Endothelial cell of umbilical vein (primary cell): ENCODE measurements at regions not wholly inside any gene's neighbourhood (a gene's known extent, or its start where the extent isn't known, plus 50 kb on each side); places are given as distances from the start of the nearest gene placed in this dataset.

ENCODE experiments used
- BruUV-seq: library from RNA; stranded (reverse); fragments of 400-500 nt; replicated peaks from 2 replicates; lab custom pipeline; 2021; lab: Mats Ljungman, UMichigan
- CTCF ChIA-PET: fragments of 300-600, 350-600 bp; sonication (Branson Sonifier 250); formaldehyde crosslinking; loops from one replicate; lab custom pipeline; 2021; ENCODE audit warnings: antibody characterized with exemption, inconsistent platforms; lab: Charles Lee
- POLR2A ChIA-PET: fragments of 300-600, 350-600 bp; sonication (Branson Sonifier 250); formaldehyde crosslinking; loops from one replicate; lab custom pipeline; 2021; ENCODE audit warnings: antibody characterized with exemption, inconsistent platforms; lab: Charles Lee
- DNase-seq: peaks from one replicate; pipeline ENCODE4 v3.0.0-alpha.2; 2011; ENCODE audit warnings: low read depth, low spot score
- FAIRE-seq: peaks from 2 replicates; lab custom pipeline; 2011; peaks lifted over from hg19 to GRCh38; lab: Jason Lieb, UNC
- H2AFZ ChIP-seq: 2 replicates; pipeline ENCODE4 v1.6.0; 2012; ENCODE audit warnings: low read depth, low read length, control low read depth, inconsistent platforms
- H3K27ac ChIP-seq: 2 replicates; pipeline ENCODE4 v1.5.1; 2011; ENCODE audit warnings: low read depth, mild to moderate bottlenecking, control low read depth, low read length, moderate library complexity; ENCODE audit not compliant: insufficient read depth
- H3K27me3 ChIP-seq, 2 experiments: 2 replicates each; pipeline versions ENCODE4 v1.6.0 to v1.6.1; 2011; ENCODE audit warnings: low read length in 2 of 2, mixed read lengths in 1 of 2; ENCODE audit not compliant: control insufficient read depth in 2 of 2, insufficient read depth in 2 of 2
- H3K36me3 ChIP-seq, 2 experiments: 2 replicates in 1 of 2; 3 replicates in 1 of 2; pipeline ENCODE4 v1.5.1; 2011; ENCODE audit warnings: low read length in 2 of 2, mild to moderate bottlenecking in 1 of 2, moderate library complexity in 1 of 2; ENCODE audit not compliant: control insufficient read depth in 2 of 2, insufficient read depth in 2 of 2; ENCODE audit errors: extremely low read depth in 1 of 2
- H3K4me1 ChIP-seq: 3 replicates; pipeline ENCODE4 v1.5.1; 2011; ENCODE audit warnings: mild to moderate bottlenecking, low read length; ENCODE audit not compliant: control insufficient read depth, insufficient read depth; ENCODE audit errors: extremely low read depth
- H3K4me2 ChIP-seq: 2 replicates; pipeline ENCODE4 v1.6.1; 2011; ENCODE audit warnings: low read length, control low read depth, mixed read lengths; ENCODE audit not compliant: insufficient read depth
- H3K4me3 ChIP-seq, 3 experiments: fragments of 200-600 bp in 1 of 3; sonication (generic), shearing (Covaris generic) in 1 of 3; replicated peaks in 1 of 3; 2 replicates each; pipeline ENCODE4 v1.5.1; 2011 to 2016; ENCODE audit warnings: control low read depth in 3 of 3, low read length in 3 of 3, mild to moderate bottlenecking in 2 of 3, inconsistent platforms in 1 of 3, low read depth in 1 of 3, moderate library complexity in 1 of 3; ENCODE audit not compliant: insufficient read depth in 1 of 3
- H3K79me2 ChIP-seq: 2 replicates; pipeline ENCODE4 v1.6.0; 2012; ENCODE audit warnings: low read length, inconsistent platforms; ENCODE audit not compliant: control insufficient read depth, insufficient read depth
- H3K9ac ChIP-seq: replicated peaks from 2 replicates; pipeline ENCODE3; 2011; ENCODE audit warnings: low read length, control low read depth; ENCODE audit not compliant: insufficient read depth; ENCODE audit errors: extremely low read depth
- H3K9me1 ChIP-seq: replicated peaks from 3 replicates; pipeline ENCODE4 v1.6.0; 2011; ENCODE audit warnings: mild to moderate bottlenecking, low read length; ENCODE audit not compliant: control insufficient read depth, insufficient read depth; ENCODE audit errors: extremely low read depth
- H3K9me3 ChIP-seq: replicated peaks from 2 replicates; pipeline ENCODE4 v1.5.1; 2012; ENCODE audit warnings: low read length, inconsistent platforms; ENCODE audit not compliant: control insufficient read depth, insufficient read depth
- H4K20me1 ChIP-seq: replicated peaks from 2 replicates; pipeline ENCODE3; 2011; ENCODE audit warnings: mild to moderate bottlenecking, low read length; ENCODE audit not compliant: control insufficient read depth, insufficient read depth; ENCODE audit errors: extremely low read depth
- EZH2 ChIP-seq: IDR thresholded peaks from 2 replicates; pipeline ENCODE4 v1.6.1; 2012; ENCODE audit warnings: borderline replicate concordance, low read depth, mild to moderate bottlenecking, moderate library complexity, low read length, inconsistent platforms; ENCODE audit not compliant: severe bottlenecking
- FOS ChIP-seq: IDR thresholded peaks from 2 replicates; pipeline ENCODE4 v1.6.1; 2011; ENCODE audit warnings: mild to moderate bottlenecking, low read length, moderate library complexity, borderline replicate concordance; ENCODE audit not compliant: insufficient read depth
- GATA2 ChIP-seq: IDR thresholded peaks from 2 replicates; pipeline ENCODE4 v1.7.0; 2011; ENCODE audit warnings: low read depth, mild to moderate bottlenecking, moderate library complexity, mixed read lengths, low read length; ENCODE audit not compliant: insufficient read length, insufficient read depth
- JUN ChIP-seq: IDR thresholded peaks from 2 replicates; pipeline ENCODE4 v1.6.1; 2011; ENCODE audit warnings: borderline replicate concordance, low read depth; ENCODE audit not compliant: insufficient read length, insufficient read depth
- MYC ChIP-seq: IDR thresholded peaks from one replicate; pipeline ENCODE4 v1.6.1; 2011; ENCODE audit warnings: mild to moderate bottlenecking, low read depth, low read length
- POLR2A ChIP-seq: IDR thresholded peaks from 2 replicates; pipeline ENCODE4 v1.6.1; 2012; ENCODE audit warnings: low read depth, mild to moderate bottlenecking, control low read depth, low read length
- POLR2AphosphoS5 ChIP-seq: IDR thresholded peaks from 2 replicates; pipeline ENCODE4 v1.6.1; 2012; ENCODE audit warnings: low read depth, mild to moderate bottlenecking, control low read depth, low read length, moderate library complexity; ENCODE audit not compliant: insufficient read depth
- dilution Hi-C: fragments of 300-500 bp; cut with MboI; formaldehyde crosslinking; loops from one replicate; pipeline ENCODE4 v1.15.0; 2019; ENCODE audit warnings: low sequenced_read_pairs; ENCODE audit not compliant: extremely low pct_ligation_motif_present
- intact Hi-C: fragments of 100-400 bp; cut with micrococcal nuclease; formaldehyde crosslinking; loops from one replicate; pipeline ENCODE4 v1.10.0; 2022
- TF ChIP-seq, protein P1 (sequence below): IDR thresholded peaks from 2 replicates; pipeline ENCODE4 v1.6.1; 2011; ENCODE audit not compliant: insufficient read depth, insufficient read length
- TF ChIP-seq, protein P2 (sequence below), 2 donors: IDR thresholded peaks; 1 replicate in 1 of 2; 2 replicates in 1 of 2; pipeline ENCODE4 v1.5.1; 2011; ENCODE audit warnings: low read length in 2 of 2, mild to moderate bottlenecking in 2 of 2, moderate library complexity in 2 of 2, control low read depth in 1 of 2, inconsistent platforms in 1 of 2, low read depth in 1 of 2; ENCODE audit not compliant: insufficient read depth in 1 of 2; ENCODE audit errors: extremely low read depth in 1 of 2

GRCh38 chr10:118816471-118817168 is 61.9 kb upstream of the CACUL1 start:
- H3K79me2 ChIP-seq, result no peaks in the 10 kb centered on the region
- H3K9me1 ChIP-seq, result no peaks in the 10 kb centered on the region
- H2AFZ ChIP-seq, result no peak overlapping the region
- no peaks in the 10 kb centered on the region for H3K36me3 ChIP-seq
- BruUV-seq, result no TSS peak
- dilution Hi-C loops, result no loop called here
- CTCF ChIA-PET, result interaction anchor here (0.8 to 1.1 kb wide), 2 partner anchors 11 to 12 kb away, joined by 3 to 4 read pairs; no protein-coding TSS in a partner anchor
- no peak overlapping the region for H3K27ac ChIP-seq
- intact Hi-C loops, result no loop called here
- H3K4me2 ChIP-seq, result no peak overlapping the region
- POLR2A ChIA-PET, result no interaction called here
- H3K27me3 ChIP-seq, result no peaks in the 10 kb centered on the region
- H3K9me3 ChIP-seq, result no peaks in the 10 kb centered on the region
- H3K4me1 ChIP-seq, result no peaks in the 10 kb centered on the region
- no peak for DNase-seq
- H3K4me3 ChIP-seq, result no peak overlapping the region
- H3K9ac ChIP-seq, result no peak overlapping the region
- FAIRE-seq, result no peak
- H4K20me1 ChIP-seq, result no peaks in the 10 kb centered on the region
- no peak for TF ChIP-seq POLR2A
- TF ChIP-seq GATA2, result no peak
- TF ChIP-seq, protein P1, sequence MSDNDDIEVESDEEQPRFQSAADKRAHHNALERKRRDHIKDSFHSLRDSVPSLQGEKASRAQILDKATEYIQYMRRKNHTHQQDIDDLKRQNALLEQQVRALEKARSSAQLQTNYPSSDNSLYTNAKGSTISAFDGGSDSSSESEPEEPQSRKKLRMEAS, result no peak
- TF ChIP-seq MYC, result no peak
- TF ChIP-seq, protein P2, sequence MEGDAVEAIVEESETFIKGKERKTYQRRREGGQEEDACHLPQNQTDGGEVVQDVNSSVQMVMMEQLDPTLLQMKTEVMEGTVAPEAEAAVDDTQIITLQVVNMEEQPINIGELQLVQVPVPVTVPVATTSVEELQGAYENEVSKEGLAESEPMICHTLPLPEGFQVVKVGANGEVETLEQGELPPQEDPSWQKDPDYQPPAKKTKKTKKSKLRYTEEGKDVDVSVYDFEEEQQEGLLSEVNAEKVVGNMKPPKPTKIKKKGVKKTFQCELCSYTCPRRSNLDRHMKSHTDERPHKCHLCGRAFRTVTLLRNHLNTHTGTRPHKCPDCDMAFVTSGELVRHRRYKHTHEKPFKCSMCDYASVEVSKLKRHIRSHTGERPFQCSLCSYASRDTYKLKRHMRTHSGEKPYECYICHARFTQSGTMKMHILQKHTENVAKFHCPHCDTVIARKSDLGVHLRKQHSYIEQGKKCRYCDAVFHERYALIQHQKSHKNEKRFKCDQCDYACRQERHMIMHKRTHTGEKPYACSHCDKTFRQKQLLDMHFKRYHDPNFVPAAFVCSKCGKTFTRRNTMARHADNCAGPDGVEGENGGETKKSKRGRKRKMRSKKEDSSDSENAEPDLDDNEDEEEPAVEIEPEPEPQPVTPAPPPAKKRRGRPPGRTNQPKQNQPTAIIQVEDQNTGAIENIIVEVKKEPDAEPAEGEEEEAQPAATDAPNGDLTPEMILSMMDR (IDR thresholded peaks at IDR 0.05; ENCODE audit: extremely low read depth in 1 of 2, insufficient read depth in 1 of 2, low read depth in 1 of 2, low read length in 2 of 2), result no peak
- TF ChIP-seq FOS, result no peak
- TF ChIP-seq JUN, result no peak
- TF ChIP-seq POLR2AphosphoS5, result no peak
- no peak for TF ChIP-seq EZH2
